GM18508 (cell line): ENCODE measurements at regions not wholly inside any gene's neighbourhood (a gene's known extent, or its start where the extent isn't known, plus 50 kb on each side); places are given as distances from the start of the nearest gene placed in this dataset.

Source experiments
- ATAC-seq: cut with Tn5 transposase; IDR thresholded peaks from one replicate; pipeline ENCODE4 v1.9.1; 2021; ENCODE audit warnings: moderate number of reproducible peaks; ENCODE audit not compliant: insufficient read depth, unreplicated experiment

GRCh38 chr18:78686976-78687685, 292.5 kb upstream of the SALL3 start:
- ATAC-seq: no peak

GRCh38 chr18:78687736-78688135, 291.9 kb upstream of the SALL3 start:
- ATAC-seq: no peak

- no peak for ATAC-seq
These were observed 291.4 kb upstream of the SALL3 start for GRCh38 chr18:78688249-78688648.

- ATAC-seq: no peak
These were observed 290.7 kb upstream of the SALL3 start for GRCh38 chr18:78688916-78689315.

- ATAC-seq: no peak
These were observed 290.0 kb upstream of the SALL3 start for GRCh38 chr18:78689606-78690005.

GRCh38 chr18:78692105-78692504, 287.5 kb upstream of the SALL3 start:
- ATAC-seq: no peak

GRCh38 chr18:78693429-78693828, 286.2 kb upstream of the SALL3 start:
- no peak for ATAC-seq

- ATAC-seq: no peak
These were observed 282.8 kb upstream of the SALL3 start for GRCh38 chr18:78696698-78697435.

GRCh38 chr18:78697446-78697845, 282.2 kb upstream of the SALL3 start:
- no peak for ATAC-seq

GRCh38 chr18:78698914-78699313, 280.7 kb upstream of the SALL3 start:
- ATAC-seq: no peak

GRCh38 chr18:78699499-78699898, 280.1 kb upstream of the SALL3 start:
- ATAC-seq: no peak

- no peak for ATAC-seq
These were observed 277.7 kb upstream of the SALL3 start for GRCh38 chr18:78701771-78702396.

- no peak for ATAC-seq
These were observed 276.3 kb upstream of the SALL3 start for GRCh38 chr18:78703291-78703690.

- ATAC-seq: no peak
These were observed 274.6 kb upstream of the SALL3 start for GRCh38 chr18:78704971-78705461.

GRCh38 chr18:78709261-78709809, 270.3 kb upstream of the SALL3 start:
- no peak for ATAC-seq

GRCh38 chr18:78711316-78711715, 268.3 kb upstream of the SALL3 start:
- no peak for ATAC-seq

- no peak for ATAC-seq
These were observed 267.6 kb upstream of the SALL3 start for GRCh38 chr18:78711971-78712370.

- ATAC-seq: no peak
These were observed 266.5 kb upstream of the SALL3 start for GRCh38 chr18:78713069-78713468.

GRCh38 chr18:78713726-78714125, 265.9 kb upstream of the SALL3 start:
- ATAC-seq: no peak

- peak; percentile 70 for ATAC-seq
These were observed 263.6 kb upstream of the SALL3 start for GRCh38 chr18:78716022-78716421.

- ATAC-seq: no peak
These were observed 263.0 kb upstream of the SALL3 start for GRCh38 chr18:78716581-78716980.
